ENCODE measurements at regions not wholly inside any gene's neighbourhood (a gene's known extent, or its start where the extent isn't known, plus 50 kb on each side); places are given as distances from the start of the nearest gene placed in this dataset.

DNA sequence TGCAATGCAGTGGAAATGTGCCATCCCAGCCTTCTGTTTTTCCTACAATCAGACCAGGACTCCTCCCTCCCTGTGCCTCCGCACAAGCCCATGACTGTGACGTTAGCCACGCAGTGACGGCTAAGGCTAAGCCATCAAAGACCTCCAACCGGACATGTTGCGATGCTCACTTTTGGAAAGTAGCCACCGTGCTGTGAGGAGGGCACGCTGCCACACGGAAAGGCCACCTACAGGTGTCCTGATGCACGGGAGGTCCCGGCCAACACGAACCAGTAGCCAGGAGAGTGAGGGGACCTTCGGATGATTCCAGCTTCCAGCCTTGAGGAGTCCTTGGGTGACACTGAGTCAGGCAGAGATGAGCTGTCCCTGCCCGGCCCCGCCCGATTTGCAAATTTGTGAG is 53.9 kb downstream of the FOXL1 start:
- H3K4me1 Mint-ChIP-seq = no peaks in the 10 kb centered on the region
- no peak for DNase-seq (ENCODE audit: low spot score in 2 of 2)

DNA sequence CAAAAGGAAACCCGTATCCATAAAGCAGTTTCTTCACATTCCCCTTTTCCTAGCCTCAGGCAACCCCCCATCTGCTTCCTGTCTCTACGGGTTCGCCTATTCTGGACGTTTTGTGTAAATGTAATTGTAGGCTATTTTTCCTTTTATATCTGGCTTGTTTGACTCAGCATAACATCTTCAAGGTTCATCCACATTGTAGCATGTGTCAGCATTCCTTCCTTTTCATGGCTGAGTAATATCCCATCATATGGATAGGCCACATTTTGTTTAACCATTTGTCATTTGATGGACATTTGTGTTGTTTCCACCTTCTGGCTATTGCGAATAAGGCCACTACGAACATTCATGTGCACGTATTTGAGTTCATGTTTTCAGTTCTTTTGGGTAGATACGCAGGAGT is 54.6 kb downstream of the FOXL1 start:
- DNase-seq (ENCODE audit: low spot score in 2 of 2) = no peak
- no peaks in the 10 kb centered on the region for H3K4me1 Mint-ChIP-seq
- no peak overlapping the region for H3K4me3 Mint-ChIP-seq
- no peaks in the 10 kb centered on the region for H3K9me3 Mint-ChIP-seq
- no peak for ATAC-seq
- no peak overlapping the region for H3K27ac Mint-ChIP-seq
- no peaks in the 10 kb centered on the region for H3K36me3 Mint-ChIP-seq

More for the DNA sequence above, 53.9 kb downstream of the FOXL1 start:
- Mint-ChIP-seq H3K9me3 (no peaks in the 10 kb centered on the region), H3K27ac (no peak overlapping the region), H3K4me3 (no peak overlapping the region), H3K36me3 (no peaks in the 10 kb centered on the region)
- no peak for ATAC-seq

DNA sequence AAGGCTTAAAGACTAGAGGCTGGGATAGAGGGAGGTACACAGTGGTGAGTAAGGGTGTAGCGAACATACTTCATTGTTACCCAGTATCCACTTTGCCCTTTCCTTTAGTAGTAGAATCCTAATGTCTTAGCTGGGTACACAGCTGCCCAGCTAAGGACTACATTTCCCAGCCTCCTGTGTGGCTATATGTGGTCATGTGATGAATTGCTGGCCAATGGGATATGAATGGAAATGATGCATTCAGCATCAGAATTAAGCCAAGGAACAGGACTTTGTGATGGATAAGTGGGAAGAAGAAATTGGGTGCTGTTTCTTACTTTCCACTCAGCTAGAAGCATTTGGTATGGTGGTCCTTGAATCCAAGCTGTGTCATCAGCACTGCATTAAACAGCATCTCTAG is 55.9 kb downstream of the FOXL1 start:
- no peak for ATAC-seq
- Mint-ChIP-seq H3K4me1 (no peaks in the 10 kb centered on the region), H3K27ac (no peak overlapping the region), H3K36me3 (no peaks in the 10 kb centered on the region), H3K4me3 (no peak overlapping the region), H3K9me3 (no peaks in the 10 kb centered on the region)
- no peak for DNase-seq (ENCODE audit: low spot score in 2 of 2)

DNA sequence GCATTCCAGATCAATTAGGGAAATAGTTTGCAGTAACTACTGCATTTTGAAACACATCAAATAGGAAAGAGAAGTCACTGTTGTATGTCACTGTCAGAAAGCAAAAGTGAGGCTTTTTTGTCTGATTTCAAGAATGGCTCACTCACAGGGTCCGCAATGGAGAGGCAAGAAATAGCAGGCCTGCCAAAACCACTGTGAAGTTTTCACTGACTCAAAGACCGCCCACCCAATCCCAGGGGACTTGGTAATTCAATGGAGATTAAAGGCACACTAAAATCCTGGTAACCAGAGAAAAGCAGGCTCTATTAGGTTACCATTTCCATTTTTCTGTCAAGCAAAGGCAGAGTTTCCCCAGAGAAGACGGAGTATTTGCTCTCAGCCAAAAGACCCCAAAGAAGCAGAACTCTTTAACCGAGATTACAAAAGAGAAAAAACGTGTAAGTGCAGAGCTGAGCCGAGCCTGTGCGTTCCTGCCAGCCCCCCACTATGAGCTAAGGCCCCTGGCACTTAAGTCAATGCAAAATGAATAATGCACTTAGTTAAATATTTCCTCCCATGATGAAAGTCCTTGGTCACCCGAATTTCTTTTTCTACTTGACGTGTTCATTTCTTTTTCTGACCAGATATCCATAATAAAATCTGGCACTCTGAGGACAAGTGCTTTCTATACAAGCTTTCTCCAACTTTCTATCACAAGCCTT is 57.0 kb downstream of the FOXL1 start:
- Mint-ChIP-seq H3K27ac (no peak overlapping the region), H3K36me3 (no peaks in the 10 kb centered on the region), H3K4me3 (no peak overlapping the region), H3K4me1 (no peaks in the 10 kb centered on the region), H3K9me3 (no peaks in the 10 kb centered on the region)
- ATAC-seq (no peak), DNase-seq (ENCODE audit: low spot score in 2 of 2) (no peak)

DNA sequence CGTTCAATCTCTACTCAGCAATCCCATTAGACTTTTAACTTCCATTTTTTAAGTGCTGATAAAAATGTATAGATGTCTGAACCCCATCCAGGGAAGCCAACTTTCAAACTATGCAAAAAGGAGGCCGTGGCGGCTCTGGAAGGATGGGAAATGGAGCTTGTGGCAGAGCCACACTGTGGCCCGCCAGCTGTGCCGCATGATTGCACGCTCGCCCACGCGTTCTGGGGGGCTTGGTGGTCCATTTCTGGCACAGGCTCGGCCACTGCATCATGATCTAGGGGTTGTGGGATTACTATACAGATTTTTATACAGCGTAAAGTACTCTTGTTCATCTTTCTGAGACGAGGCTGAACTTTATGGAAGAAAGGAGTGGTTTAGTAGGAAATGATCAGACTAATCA is 57.6 kb downstream of the FOXL1 start:
- no peak for DNase-seq (ENCODE audit: low spot score in 2 of 2)
- H3K36me3 Mint-ChIP-seq = no peaks in the 10 kb centered on the region
- H3K27ac Mint-ChIP-seq = no peak overlapping the region
- no peaks in the 10 kb centered on the region for H3K9me3 Mint-ChIP-seq
- H3K4me1 Mint-ChIP-seq = no peaks in the 10 kb centered on the region
- ATAC-seq = no peak
- no peak overlapping the region for H3K4me3 Mint-ChIP-seq

DNA sequence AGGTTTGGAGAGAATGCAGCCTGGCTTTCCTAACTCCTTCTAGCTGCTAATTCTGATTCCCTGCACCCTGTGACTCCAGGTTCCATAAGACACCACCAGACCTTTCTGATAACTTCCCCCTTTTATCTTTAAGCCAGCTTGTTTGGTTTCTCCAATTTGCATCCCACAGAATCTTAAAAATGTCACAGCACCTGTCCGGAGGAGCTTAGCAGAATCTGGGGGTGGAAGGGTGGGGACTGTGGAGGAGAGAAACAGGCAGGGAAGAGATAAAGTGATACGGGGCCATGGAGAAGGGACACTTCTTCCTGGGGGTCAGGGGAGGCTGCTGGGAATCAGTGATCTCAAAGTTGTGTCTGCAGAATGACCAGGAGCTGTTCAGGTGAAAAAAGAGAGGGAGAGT is 59.4 kb downstream of the FOXL1 start:
- ATAC-seq (no peak), DNase-seq (ENCODE audit: low spot score in 2 of 2) (no peak)
- H3K4me3 Mint-ChIP-seq = no peak overlapping the region
- no peak overlapping the region for H3K27ac Mint-ChIP-seq
- H3K9me3 Mint-ChIP-seq = no peaks in the 10 kb centered on the region
- no peaks in the 10 kb centered on the region for H3K36me3 Mint-ChIP-seq
- H3K4me1 Mint-ChIP-seq = no peaks in the 10 kb centered on the region

DNA sequence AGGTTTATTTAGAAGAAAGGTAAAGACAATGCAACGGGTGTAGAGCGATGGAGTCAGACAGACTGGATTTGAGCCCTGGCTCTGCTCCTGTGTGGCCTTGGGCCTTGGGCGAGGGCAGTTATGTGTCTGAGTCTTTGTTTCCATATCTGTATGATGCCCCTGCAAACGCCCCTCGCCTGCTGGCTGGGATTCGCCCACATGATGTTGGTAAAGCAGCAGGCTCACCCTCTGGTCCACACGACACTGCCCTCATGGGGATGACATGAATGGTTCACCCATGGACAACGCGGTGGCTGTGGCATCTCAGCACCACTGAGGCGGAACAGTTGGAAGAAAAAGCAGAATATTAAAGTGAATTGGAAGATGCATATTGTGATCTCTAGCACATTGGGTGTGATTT is 60.3 kb downstream of the FOXL1 start:
- no peaks in the 10 kb centered on the region for H3K9me3 Mint-ChIP-seq
- H3K4me1 Mint-ChIP-seq = no peaks in the 10 kb centered on the region
- no peak overlapping the region for H3K27ac Mint-ChIP-seq
- ATAC-seq (no peak), DNase-seq (ENCODE audit: low spot score in 2 of 2) (no peak)
- H3K36me3 Mint-ChIP-seq = no peaks in the 10 kb centered on the region
- no peak overlapping the region for H3K4me3 Mint-ChIP-seq

DNA sequence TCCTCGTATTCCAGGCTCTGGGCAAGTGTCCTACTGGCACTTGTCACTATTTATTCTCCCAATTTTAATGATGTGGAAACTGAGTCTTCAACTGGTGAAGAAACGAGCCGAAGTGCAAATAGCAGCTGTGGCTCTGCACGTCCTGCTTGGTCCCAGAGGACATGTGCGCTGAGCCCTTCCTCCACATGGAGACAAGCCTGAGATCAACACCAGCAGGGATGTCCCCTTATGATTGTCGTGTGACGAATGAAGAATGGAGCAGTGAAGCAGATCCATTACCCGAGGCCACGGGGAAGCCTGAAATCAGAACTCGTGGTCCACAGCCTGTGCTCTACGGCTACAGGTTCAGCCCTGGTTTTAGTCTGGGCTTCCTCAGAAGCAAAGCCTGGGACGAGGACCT is 61.0 kb downstream of the FOXL1 start:
- no peak for DNase-seq (ENCODE audit: low spot score in 2 of 2)
- ATAC-seq = no peak
- no peaks in the 10 kb centered on the region for H3K9me3 Mint-ChIP-seq
- no peaks in the 10 kb centered on the region for H3K4me1 Mint-ChIP-seq
- H3K36me3 Mint-ChIP-seq = no peaks in the 10 kb centered on the region
- H3K27ac Mint-ChIP-seq = no peak overlapping the region
- H3K4me3 Mint-ChIP-seq = no peak overlapping the region

DNA sequence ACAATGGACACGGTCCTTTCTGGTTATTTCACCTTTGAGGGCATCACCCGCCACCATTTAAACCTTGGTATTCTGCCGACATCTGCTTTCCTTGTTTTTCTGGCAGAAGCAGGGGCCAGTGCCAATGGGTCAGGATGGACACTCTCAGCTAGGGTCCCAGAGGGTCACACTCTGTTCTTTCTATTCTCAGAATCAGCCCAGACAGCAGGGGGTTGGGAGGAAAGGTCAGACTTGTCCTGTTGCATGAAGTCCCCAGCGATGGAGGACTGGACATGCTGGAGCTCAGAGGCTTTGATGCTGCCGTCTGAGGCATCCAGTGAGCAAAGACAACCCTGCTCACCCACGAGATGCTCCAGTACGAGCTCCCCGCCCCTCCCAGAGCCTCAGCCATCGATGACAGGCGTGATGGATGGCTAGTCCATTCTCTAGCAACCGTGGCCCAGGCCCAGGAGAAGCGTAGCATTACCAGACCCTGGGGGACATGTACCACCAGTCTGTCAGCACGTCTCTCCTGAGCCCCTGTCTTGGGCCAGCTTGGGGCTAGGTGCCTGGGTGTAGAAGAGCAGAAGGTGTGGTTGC is 62.0 kb downstream of the FOXL1 start:
- Mint-ChIP-seq H3K36me3 (no peaks in the 10 kb centered on the region), H3K4me3 (no peak overlapping the region), H3K4me1 (no peaks in the 10 kb centered on the region), H3K9me3 (no peaks in the 10 kb centered on the region), H3K27ac (no peak overlapping the region)
- DNase-seq (ENCODE audit: low spot score in 2 of 2) (no peak), ATAC-seq (no peak)

DNA sequence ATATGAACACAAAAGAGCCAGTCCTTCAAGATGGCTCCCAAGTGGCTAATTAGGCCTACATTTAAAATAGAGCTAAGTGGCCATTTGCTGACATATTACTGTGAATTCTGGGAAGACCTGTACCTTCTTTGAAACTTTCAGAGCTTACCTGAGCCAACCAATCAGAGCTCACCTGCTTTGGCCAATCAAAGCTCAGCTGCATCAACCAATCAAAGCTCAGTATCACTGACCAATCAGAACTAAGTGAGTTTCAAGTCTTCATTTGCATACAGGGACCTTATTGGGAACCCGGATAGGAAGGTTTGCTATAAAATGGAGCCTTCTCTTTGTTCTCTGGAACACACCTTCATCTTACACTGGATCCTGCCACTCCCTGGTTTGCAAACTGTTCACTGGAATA is 63.7 kb downstream of the FOXL1 start:
- no peak for DNase-seq (ENCODE audit: low spot score in 2 of 2)
- no peak overlapping the region for H3K27ac Mint-ChIP-seq
- ATAC-seq = no peak
- no peaks in the 10 kb centered on the region for H3K4me1 Mint-ChIP-seq
- no peaks in the 10 kb centered on the region for H3K9me3 Mint-ChIP-seq
- no peaks in the 10 kb centered on the region for H3K36me3 Mint-ChIP-seq
- H3K4me3 Mint-ChIP-seq = no peak overlapping the region

DNA sequence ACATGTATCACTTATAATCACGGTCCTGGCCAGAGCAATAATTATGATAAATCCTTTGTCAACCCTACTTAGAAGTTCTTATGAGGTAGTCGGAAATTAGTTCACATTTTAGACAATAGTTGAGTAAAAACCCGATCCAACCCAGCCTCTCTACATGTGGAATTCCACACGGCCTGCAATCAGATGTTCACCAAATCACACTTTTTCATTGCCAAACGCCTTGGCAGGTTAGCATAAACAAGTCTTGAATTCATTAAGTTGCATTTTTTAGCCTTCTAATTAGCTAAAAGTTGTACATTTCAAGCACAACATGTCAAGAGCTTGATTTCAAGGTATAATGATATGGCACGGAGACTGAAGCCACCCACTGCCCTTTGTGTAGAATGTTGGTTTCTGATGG is 65.3 kb downstream of the FOXL1 start:
- H3K9me3 Mint-ChIP-seq = no peaks in the 10 kb centered on the region
- H3K4me3 Mint-ChIP-seq = no peak overlapping the region
- no peaks in the 10 kb centered on the region for H3K4me1 Mint-ChIP-seq
- no peak for DNase-seq (ENCODE audit: low spot score in 2 of 2)
- ATAC-seq = no peak
- no peak overlapping the region for H3K27ac Mint-ChIP-seq
- H3K36me3 Mint-ChIP-seq = no peaks in the 10 kb centered on the region

DNA sequence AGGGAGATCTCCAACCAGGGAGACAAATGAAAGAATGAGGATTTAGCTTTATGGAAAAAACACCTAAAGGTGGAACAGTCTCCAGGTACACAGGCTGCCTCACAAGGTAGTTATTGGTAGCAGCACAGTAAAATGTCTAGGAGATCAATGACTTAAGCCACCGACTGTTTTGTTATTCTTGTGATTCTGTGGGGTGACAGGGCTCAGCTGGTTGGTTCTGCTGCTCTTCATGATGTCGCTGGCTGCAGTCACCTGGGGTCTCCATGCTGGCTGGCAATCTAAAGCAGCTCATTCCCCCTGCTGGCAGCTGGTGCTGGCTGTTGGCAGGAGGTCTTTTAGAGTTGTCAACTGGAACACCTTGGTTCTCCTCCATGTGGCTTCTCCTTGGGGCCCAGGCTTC is 69.2 kb downstream of the FOXL1 start:
- DNase-seq (ENCODE audit: low spot score in 2 of 2) (no peak), ATAC-seq (no peak)
- Mint-ChIP-seq H3K4me3 (no peak overlapping the region), H3K4me1 (no peaks in the 10 kb centered on the region), H3K27ac (no peak overlapping the region), H3K9me3 (no peaks in the 10 kb centered on the region), H3K36me3 (no peaks in the 10 kb centered on the region)

DNA sequence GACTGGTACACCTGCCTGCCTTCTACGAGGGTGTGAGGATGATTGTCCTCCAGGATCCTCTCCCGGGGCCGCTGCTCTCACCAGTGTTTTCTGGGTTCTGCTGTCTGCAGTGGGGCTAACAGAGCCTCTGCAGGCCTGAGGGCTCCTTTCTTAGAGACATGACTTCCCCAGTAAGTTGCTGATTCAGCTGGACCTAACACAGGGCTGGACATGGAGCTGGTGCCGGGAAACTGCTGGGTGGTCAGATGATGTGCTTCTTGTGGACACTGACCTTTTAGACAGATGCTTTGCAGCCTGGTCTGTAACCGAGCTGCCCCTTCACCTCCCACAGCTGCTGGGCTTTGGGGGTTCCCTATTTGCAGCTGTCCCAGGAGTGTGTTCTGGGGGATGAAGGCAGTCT is 71.5 kb downstream of the FOXL1 start:
- ATAC-seq = no peak
- no peak overlapping the region for H3K4me3 Mint-ChIP-seq
- DNase-seq (ENCODE audit: low spot score in 2 of 2) = no peak
- no peak overlapping the region for H3K27ac Mint-ChIP-seq
- H3K4me1 Mint-ChIP-seq = no peaks in the 10 kb centered on the region
- H3K36me3 Mint-ChIP-seq = no peaks in the 10 kb centered on the region
- no peaks in the 10 kb centered on the region for H3K9me3 Mint-ChIP-seq

DNA sequence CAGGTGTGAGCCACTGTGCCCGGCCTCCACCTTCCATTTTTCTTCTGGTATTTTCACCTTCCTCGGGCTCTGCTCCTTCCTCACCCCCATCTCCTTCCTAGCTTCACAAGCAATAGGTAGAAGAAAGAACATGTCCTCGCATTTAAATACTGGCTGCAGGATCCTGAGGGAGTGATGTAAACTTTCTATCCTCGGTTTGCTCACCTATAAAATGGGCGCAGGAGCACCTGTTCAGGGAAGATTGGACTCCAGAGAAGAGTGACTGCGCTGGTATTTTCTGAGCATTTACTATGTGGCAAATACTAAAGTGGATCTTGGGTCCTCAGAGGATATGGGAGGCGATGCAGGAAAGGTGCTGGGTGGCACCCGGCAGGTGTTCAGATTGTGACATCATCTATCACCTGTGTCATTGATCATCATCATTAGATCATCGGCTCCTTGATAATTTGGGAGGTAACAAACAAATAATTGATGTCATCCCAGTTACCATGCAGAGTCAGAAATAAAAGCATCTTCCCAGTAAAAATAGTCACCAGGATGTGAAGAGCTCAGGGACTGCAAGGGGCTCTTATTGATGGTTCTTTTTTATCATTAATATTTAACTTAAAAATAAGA is 72.8 kb downstream of the FOXL1 start:
- DNase-seq (ENCODE audit: low spot score in 2 of 2) (no peak), ATAC-seq (no peak)
- Mint-ChIP-seq H3K27ac (no peak overlapping the region), H3K4me1 (no peaks in the 10 kb centered on the region), H3K36me3 (no peaks in the 10 kb centered on the region), H3K9me3 (no peaks in the 10 kb centered on the region), H3K4me3 (no peak overlapping the region)

DNA sequence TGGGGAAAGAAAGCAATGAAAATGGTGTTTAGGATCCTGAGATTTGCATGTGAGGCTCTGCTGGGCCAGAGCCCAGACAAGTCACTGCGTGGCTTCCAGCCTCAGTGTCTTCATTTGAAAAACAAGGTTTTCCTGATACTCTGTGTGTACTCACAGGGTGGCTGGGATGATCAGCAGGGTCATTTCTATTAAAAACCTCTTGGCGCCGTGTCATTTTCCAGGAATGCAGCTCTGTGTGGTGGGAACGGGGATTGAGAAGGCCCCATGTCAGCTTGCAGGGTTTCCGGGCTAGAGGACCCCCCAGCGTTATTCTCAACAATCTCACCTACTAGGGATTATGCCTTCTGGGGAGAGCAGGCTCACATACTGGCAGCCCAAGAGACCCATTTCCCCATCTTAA is 73.5 kb downstream of the FOXL1 start:
- Mint-ChIP-seq H3K36me3 (no peaks in the 10 kb centered on the region), H3K27ac (no peak overlapping the region), H3K4me1 (no peaks in the 10 kb centered on the region), H3K4me3 (no peak overlapping the region), H3K9me3 (no peaks in the 10 kb centered on the region)
- ATAC-seq (no peak), DNase-seq (ENCODE audit: low spot score in 2 of 2) (no peak)

DNA sequence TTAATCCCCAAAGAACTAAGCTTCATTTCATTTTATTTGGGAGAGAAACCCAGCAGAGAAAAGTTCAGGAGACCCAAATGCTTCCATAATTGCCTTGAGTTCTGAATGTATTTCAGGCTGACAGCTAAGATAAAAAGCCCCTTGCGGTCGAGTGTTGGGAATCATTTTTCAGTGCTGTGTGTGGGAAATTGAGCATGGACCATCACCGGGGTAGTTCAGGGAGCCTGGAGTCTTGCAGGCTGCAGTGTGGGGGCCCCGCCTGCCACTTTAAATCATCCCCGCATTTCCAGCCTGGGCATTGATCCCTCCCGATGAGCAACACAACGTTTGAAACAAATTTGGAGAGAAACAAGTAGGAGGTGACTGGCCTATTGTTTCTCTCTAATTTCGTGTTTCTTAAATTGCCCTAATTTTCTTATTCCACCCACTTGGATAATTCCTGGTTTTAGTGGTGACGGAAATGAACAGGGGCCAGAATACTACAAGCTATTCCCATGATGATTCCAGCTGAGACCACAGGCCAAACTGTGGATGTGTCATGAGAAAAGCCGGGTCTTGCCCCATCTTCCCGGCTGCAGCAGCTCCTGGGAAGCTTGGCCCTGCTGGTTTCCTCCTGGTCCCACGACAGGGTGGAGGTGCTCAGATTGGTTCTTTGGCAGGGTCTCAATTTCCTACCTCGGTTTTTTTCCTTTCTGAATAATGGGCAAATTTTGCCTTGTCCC is 75.1 kb downstream of the FOXL1 start:
- Mint-ChIP-seq H3K36me3 (no peaks in the 10 kb centered on the region), H3K27ac (no peak overlapping the region), H3K4me1 (no peaks in the 10 kb centered on the region), H3K9me3 (no peaks in the 10 kb centered on the region), H3K4me3 (no peak overlapping the region)
- ATAC-seq (no peak), DNase-seq (ENCODE audit: low spot score in 2 of 2) (no peak)

Measured in stimulated activated effector memory CD8-positive, alpha-beta T cell treated with anti-CD3 and anti-CD28 coated beads, Interleukin-12 subunit alpha, Interleukin-12 subunit beta, amount 100 ng/mL, for 72 hours (primary cell).